ENCODE measurements at regions not wholly inside any gene's neighbourhood (a gene's known extent, or its start where the extent isn't known, plus 50 kb on each side); places are given as distances from the start of the nearest gene placed in this dataset.

DNA sequence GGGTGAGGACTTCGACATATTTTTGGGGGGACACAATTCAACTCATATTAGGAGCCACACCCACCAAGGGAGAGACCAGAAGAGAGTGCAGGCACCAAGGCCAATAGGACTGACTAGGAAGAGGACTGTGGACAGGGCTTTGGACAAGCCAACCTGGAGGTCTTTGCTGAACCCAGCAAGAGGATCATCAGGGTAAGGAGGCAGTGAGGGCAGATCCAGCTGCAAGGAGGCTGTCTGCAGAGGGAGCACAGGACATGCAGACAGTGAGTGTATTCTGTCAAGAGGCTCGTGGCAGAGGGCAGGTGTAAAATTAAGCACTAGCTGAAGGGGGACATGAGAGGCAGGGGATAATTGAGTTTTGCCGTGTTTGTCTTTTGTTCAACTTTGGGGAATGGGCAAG is 83.4 kb upstream of the MGMT start:
- no peaks in the 10 kb centered on the region for H3K4me1 ChIP-seq
- no peaks in the 10 kb centered on the region for H3K9me3 ChIP-seq
- no peaks in the 10 kb centered on the region for H3K36me3 ChIP-seq
- H3K27me3 ChIP-seq = no peaks in the 10 kb centered on the region
- no peak for DNase-seq
- intact Hi-C loops (cut with DNase I) = no loop called here
- WGBS, 2 donors = 70 to 74% methylated on average over 2 to 3 of the region's 3 CpGs
- no peak overlapping the region for H3K4me3 ChIP-seq
- no peak overlapping the region for H3K27ac ChIP-seq
- TF ChIP-seq POLR2A (IDR thresholded peaks at IDR 0.05) = no peak
- TF ChIP-seq, protein P1, sequence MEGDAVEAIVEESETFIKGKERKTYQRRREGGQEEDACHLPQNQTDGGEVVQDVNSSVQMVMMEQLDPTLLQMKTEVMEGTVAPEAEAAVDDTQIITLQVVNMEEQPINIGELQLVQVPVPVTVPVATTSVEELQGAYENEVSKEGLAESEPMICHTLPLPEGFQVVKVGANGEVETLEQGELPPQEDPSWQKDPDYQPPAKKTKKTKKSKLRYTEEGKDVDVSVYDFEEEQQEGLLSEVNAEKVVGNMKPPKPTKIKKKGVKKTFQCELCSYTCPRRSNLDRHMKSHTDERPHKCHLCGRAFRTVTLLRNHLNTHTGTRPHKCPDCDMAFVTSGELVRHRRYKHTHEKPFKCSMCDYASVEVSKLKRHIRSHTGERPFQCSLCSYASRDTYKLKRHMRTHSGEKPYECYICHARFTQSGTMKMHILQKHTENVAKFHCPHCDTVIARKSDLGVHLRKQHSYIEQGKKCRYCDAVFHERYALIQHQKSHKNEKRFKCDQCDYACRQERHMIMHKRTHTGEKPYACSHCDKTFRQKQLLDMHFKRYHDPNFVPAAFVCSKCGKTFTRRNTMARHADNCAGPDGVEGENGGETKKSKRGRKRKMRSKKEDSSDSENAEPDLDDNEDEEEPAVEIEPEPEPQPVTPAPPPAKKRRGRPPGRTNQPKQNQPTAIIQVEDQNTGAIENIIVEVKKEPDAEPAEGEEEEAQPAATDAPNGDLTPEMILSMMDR (IDR thresholded peaks at IDR 0.05) = no peak

DNA sequence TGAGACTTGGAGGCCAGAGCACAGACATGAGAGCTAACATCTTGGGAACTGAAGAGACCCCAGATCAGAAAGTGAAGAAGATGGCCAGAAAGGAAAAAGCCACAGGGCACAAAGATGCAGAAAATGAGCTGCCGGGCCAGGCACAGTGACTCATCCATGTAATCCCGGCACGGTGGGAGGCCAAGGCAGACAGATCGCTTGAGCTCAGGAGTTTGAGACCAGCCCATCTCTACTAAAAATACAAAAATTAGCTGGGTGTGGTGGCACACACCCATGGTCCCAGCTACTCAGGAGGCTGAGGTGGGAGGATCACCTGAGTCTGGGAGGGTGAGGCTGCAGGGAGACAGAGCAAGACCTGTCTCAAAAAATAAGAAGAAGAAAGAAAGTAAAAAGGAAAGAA is 81.4 kb upstream of the MGMT start:
- Histone ChIP-seq H3K4me1 (no peaks in the 10 kb centered on the region), H3K9me3 (no peaks in the 10 kb centered on the region), H3K27me3 (no peaks in the 10 kb centered on the region), H3K36me3 (no peaks in the 10 kb centered on the region), H3K27ac (no peak overlapping the region), H3K4me3 (no peak overlapping the region)
- intact Hi-C loops (cut with DNase I) = no loop called here
- DNase-seq = no peak
- WGBS, 2 donors = 66 to 90% methylated on average over 4 of the region's 4 CpGs
- no peak for TF ChIP-seq POLR2A (IDR thresholded peaks at IDR 0.05)
- TF ChIP-seq, protein P1 (IDR thresholded peaks at IDR 0.05) = no peak

DNA sequence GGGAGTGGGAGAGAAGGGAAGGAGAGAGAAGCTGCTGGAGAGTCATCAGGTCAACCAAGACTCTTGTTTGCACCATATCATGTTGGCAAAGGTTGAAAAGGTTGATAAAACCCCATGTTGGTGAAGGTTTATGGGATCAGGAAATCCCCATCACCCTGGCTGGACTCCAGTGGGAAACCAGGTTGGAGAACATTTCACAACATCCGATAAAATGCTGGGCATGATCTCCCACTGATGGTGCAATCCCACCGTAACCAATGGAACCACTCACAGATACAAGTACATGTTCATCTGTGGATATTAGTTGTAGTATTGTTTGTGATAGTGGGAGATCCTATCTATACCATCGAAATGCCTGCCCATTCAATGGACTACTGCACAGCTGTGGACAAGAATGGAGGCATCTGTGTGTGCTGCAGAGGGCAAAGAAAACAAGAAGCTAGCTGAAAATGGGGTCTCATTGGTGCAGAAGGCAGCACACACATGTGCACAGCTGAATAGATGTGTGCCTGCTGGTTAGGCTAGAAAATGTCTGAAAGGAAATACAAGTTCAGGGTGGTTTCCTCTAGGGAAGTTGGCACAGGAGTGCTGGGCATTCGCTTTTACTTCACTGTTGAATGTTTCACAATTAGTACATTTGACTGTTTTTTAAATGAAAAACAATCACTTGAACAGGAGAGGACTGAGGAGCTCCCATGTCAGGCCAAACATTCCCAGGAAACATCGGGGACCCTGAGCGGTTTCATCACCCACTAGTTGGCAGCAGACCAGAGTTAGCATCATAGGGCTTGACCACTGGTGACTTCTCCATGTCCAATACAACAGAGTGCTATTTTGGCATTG is 80.4 kb upstream of the MGMT start:
- intact Hi-C loops (cut with DNase I) = no loop called here
- no peak overlapping the region for H3K4me3 ChIP-seq
- H3K4me1 ChIP-seq = no peaks in the 10 kb centered on the region
- WGBS, 2 donors = 50 to 62% methylated on average over 6 of the region's 6 CpGs
- TF ChIP-seq POLR2A (IDR thresholded peaks at IDR 0.05) = no peak
- TF ChIP-seq, protein P1 (IDR thresholded peaks at IDR 0.05) = no peak
- no peaks in the 10 kb centered on the region for H3K9me3 ChIP-seq
- no peaks in the 10 kb centered on the region for H3K36me3 ChIP-seq
- H3K27ac ChIP-seq = no peak overlapping the region
- DNase-seq = no peak
- peaks cover 0 to 2% (median 0%) of the 10 kb centered on the region in 4 donors for H3K27me3 ChIP-seq

DNA sequence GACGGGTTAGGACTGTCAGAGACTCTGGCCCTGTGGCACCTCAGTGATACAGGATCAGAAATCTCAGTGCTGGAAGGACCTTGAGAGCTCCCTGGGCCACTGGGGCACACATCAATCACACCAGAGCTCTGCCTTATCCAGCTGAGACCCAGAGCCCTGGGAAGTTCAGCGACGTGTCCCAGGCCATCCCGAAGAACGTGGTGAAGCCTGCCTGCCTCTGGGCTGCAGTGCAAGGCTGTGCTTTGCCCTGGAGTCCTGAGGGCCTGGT is 79.8 kb upstream of the MGMT start:
- H3K36me3 ChIP-seq = no peaks in the 10 kb centered on the region
- WGBS, 2 donors = 70 to 89% methylated on average over 1 to 5 of the region's 5 CpGs

DNA sequence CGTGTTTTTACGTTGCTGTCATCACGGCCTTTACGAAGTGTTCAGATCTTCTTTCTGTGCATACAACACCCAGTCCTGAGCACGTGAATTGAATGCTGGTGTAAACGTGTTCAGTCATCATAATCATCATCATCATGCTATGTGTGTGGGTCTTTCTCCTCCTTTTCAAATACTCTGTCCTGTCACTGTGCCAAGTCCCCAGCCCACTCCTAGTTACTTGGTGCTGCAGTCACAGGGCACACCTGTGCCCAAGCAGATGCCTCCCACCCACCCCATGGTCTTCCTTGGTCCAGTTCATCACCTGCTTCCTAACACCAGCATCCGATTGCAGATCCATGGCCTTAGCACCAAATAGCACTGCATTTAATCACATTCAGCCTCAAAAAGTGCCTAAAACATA is 78.6 kb upstream of the MGMT start:
- H3K4me3 ChIP-seq = no peak overlapping the region

More for the DNA sequence above, 79.8 kb upstream of the MGMT start:
- Histone ChIP-seq H3K9me3 (no peaks in the 10 kb centered on the region), H3K4me3 (no peak overlapping the region), H3K4me1 (no peaks in the 10 kb centered on the region), H3K27ac (no peak overlapping the region), H3K27me3 (peaks cover 0 to 5% (median 0%) of the 10 kb centered on the region in 4 donors)
- DNase-seq = no peak
- TF ChIP-seq, protein P1 (IDR thresholded peaks at IDR 0.05) = no peak
- no peak for TF ChIP-seq POLR2A (IDR thresholded peaks at IDR 0.05)
- intact Hi-C loops (cut with DNase I) = no loop called here

More for the DNA sequence above, 78.6 kb upstream of the MGMT start:
- Histone ChIP-seq H3K36me3 (no peaks in the 10 kb centered on the region), H3K4me1 (no peaks in the 10 kb centered on the region), H3K27me3 (peaks cover 0 to 5% (median 0%) of the 10 kb centered on the region in 4 donors), H3K9me3 (no peaks in the 10 kb centered on the region), H3K27ac (no peak overlapping the region)
- 79 to 87% methylated on average over 6 to 7 of the region's 7 CpGs for WGBS, 2 donors
- TF ChIP-seq POLR2A (IDR thresholded peaks at IDR 0.05) = no peak
- TF ChIP-seq, protein P1 (IDR thresholded peaks at IDR 0.05) = no peak
- intact Hi-C loops (cut with DNase I) = no loop called here
- no peak for DNase-seq
